Naive thymus-derived CD4-positive, alpha-beta T cell (primary cell): ENCODE measurements at regions not wholly inside any gene's neighbourhood (a gene's known extent, or its start where the extent isn't known, plus 50 kb on each side); places are given as distances from the start of the nearest gene placed in this dataset.
A peak's percentile ranks its signal among the peaks of the same experiment; 100 is the strongest.

Experiments used
- ATAC-seq: fragments of 150-1000 bp; cut with Tn5 transposase; 2 replicates; pipeline ENCODE4 v1.10.0; 2021; ENCODE audit warnings: mild to moderate bottlenecking, moderate library complexity
- CTCF ChIA-PET: fragments of 350-600 bp; sonication (Branson Sonifier 250); formaldehyde crosslinking; loops from one replicate; lab custom pipeline; 2021; ENCODE audit warnings: antibody characterized with exemption; lab: Charles Lee
- POLR2A ChIA-PET: fragments of 350-600 bp; sonication (Branson Sonifier 250); formaldehyde crosslinking; loops from one replicate; lab custom pipeline; 2021; ENCODE audit warnings: antibody characterized with exemption, inconsistent platforms; lab: Charles Lee
- DNase-seq, 9 donors: peaks; one replicate each; pipeline versions ENCODE4 v3.0.0 to v3.0.0-alpha.2; 2020 to 2022; ENCODE audit warnings: mixed read lengths in 1 of 9
- H3K27ac ChIP-seq: one replicate; pipeline ENCODE4 v1.7.0; 2013; ENCODE audit warnings: mild to moderate bottlenecking, low read depth, low read length, moderate library complexity
- H3K27me3 ChIP-seq, 2 donors: one replicate each; pipeline ENCODE4 v1.7.0; 2013; ENCODE audit warnings: low read length in 2 of 2, mild to moderate bottlenecking in 2 of 2, moderate library complexity in 2 of 2; ENCODE audit not compliant: control insufficient read depth in 2 of 2, insufficient read depth in 2 of 2
- H3K36me3 ChIP-seq, 3 experiments: 1 replicate in 2 of 3; 2 replicates in 1 of 3; pipeline ENCODE4 v1.7.0; 2013; ENCODE audit warnings: low read length in 3 of 3, mild to moderate bottlenecking in 3 of 3, moderate library complexity in 1 of 3; ENCODE audit not compliant: insufficient read depth in 3 of 3, control insufficient read depth in 2 of 3
- H3K4me1 ChIP-seq, 2 donors: one replicate each; pipeline ENCODE4 v1.7.0; 2013; ENCODE audit warnings: low read length in 2 of 2, mild to moderate bottlenecking in 2 of 2, moderate library complexity in 1 of 2; ENCODE audit not compliant: control insufficient read depth in 2 of 2, insufficient read depth in 2 of 2
- H3K4me3 ChIP-seq: 2 replicates; pipeline ENCODE4 v1.7.0; 2013; ENCODE audit warnings: mild to moderate bottlenecking, low read length
- H3K9me3 ChIP-seq, 3 experiments: 1 replicate in 2 of 3; 2 replicates in 1 of 3; pipeline ENCODE4 v1.7.0; 2013; ENCODE audit warnings: low read length in 3 of 3; ENCODE audit not compliant: control insufficient read depth in 2 of 3
- H3K27ac Mint-ChIP-seq, 9 donors: one replicate each; pipeline ENCODE4 v1.8.0; 2020 to 2022; ENCODE audit warnings: mixed read lengths in 9 of 9, mild to moderate bottlenecking in 8 of 9, moderate library complexity in 5 of 9, inconsistent platforms in 2 of 9
- H3K27me3 Mint-ChIP-seq, 5 donors: one replicate each; pipeline ENCODE4 v1.8.0; 2021 to 2022; ENCODE audit warnings: mixed read lengths in 5 of 5, mild to moderate bottlenecking in 1 of 5
- H3K36me3 Mint-ChIP-seq, 5 donors: one replicate each; pipeline ENCODE4 v1.8.0; 2020 to 2022; ENCODE audit warnings: mixed read lengths in 5 of 5, mild to moderate bottlenecking in 3 of 5, inconsistent platforms in 1 of 5
- H3K4me1 Mint-ChIP-seq, 7 donors: one replicate each; pipeline ENCODE4 v1.8.0; 2020 to 2022; ENCODE audit warnings: mixed read lengths in 7 of 7, mild to moderate bottlenecking in 3 of 7, inconsistent platforms in 1 of 7
- H3K4me3 Mint-ChIP-seq, 10 donors: one replicate each; pipeline ENCODE4 v1.8.0; 2020 to 2022; ENCODE audit warnings: mild to moderate bottlenecking in 10 of 10, mixed read lengths in 10 of 10, moderate library complexity in 6 of 10, inconsistent platforms in 2 of 10
- H3K9me3 Mint-ChIP-seq, 11 donors: one replicate each; pipeline ENCODE4 v1.8.0; 2020 to 2022; ENCODE audit warnings: mixed read lengths in 11 of 11, mild to moderate bottlenecking in 4 of 11, inconsistent platforms in 1 of 11, moderate library complexity in 1 of 11
- intact Hi-C, 2 donors: fragments of 100-400 bp; cut with micrococcal nuclease; formaldehyde crosslinking; loops; one replicate each; pipeline ENCODE4 v1.15.1; 2023

GRCh38 chr3:13145131-13145825, 72.0 kb upstream of the IQSEC1 start:
- Histone ChIP-seq H3K9me3 (no peaks in the 10 kb centered on the region), H3K27me3 (no peaks in the 10 kb centered on the region), H3K4me3 (no peak overlapping the region), H3K4me1 (peaks cover 0 to 3% of the 10 kb centered on the region in 2 donors), H3K27ac (no peak overlapping the region), H3K36me3 (no peaks in the 10 kb centered on the region)
- ChIA-PET POLR2A (no interaction called here), CTCF (no interaction called here)
- peaks cover 0 to 5% (median 0%) of the 10 kb centered on the region in 11 donors for H3K9me3 Mint-ChIP-seq
- peaks cover 0 to 3% (median 0%) of the 10 kb centered on the region in 5 donors for H3K36me3 Mint-ChIP-seq
- intact Hi-C loops = no loop called here
- peaks cover 5 to 12% (median 7%) of the 10 kb centered on the region in 7 donors for H3K4me1 Mint-ChIP-seq
- H3K27me3 Mint-ChIP-seq = peaks cover 0 to 15% (median 4%) of the 10 kb centered on the region in 5 donors
- DNase-seq = no peak
- no peak overlapping the region for H3K4me3 Mint-ChIP-seq
- no peak for ATAC-seq
- H3K27ac Mint-ChIP-seq = no peak overlapping the region

- DNase-seq (no peak), ATAC-seq (no peak)
- Histone ChIP-seq H3K4me3 (no peak overlapping the region), H3K36me3 (no peaks in the 10 kb centered on the region), H3K27me3 (no peaks in the 10 kb centered on the region), H3K4me1 (no peaks in the 10 kb centered on the region), H3K9me3 (no peaks in the 10 kb centered on the region), H3K27ac (no peak overlapping the region)
- peaks cover 0 to 5% (median 0%) of the 10 kb centered on the region in 11 donors for H3K9me3 Mint-ChIP-seq
- H3K27ac Mint-ChIP-seq = no peak overlapping the region
- ChIA-PET POLR2A (no interaction called here), CTCF (no interaction called here)
- intact Hi-C loops = no loop called here
- H3K36me3 Mint-ChIP-seq = no peaks in the 10 kb centered on the region
- H3K4me3 Mint-ChIP-seq = no peak overlapping the region
- H3K4me1 Mint-ChIP-seq = peaks cover 0 to 7% (median 0%) of the 10 kb centered on the region in 7 donors
- H3K27me3 Mint-ChIP-seq = peaks cover 0 to 21% (median 6%) of the 10 kb centered on the region in 5 donors
These were observed 71.2 kb upstream of the IQSEC1 start for GRCh38 chr3:13144163-13145023.

- peaks cover 0 to 5% (median 0%) of the 10 kb centered on the region in 11 donors for H3K9me3 Mint-ChIP-seq
- DNase-seq = no peak
- CTCF ChIA-PET = no interaction called here
These were observed 70.3 kb upstream of the IQSEC1 start for GRCh38 chr3:13143381-13144004.

GRCh38 chr3:13142552-13143380, 69.5 kb upstream of the IQSEC1 start:
- DNase-seq (no peak), ATAC-seq (no peak)
- Mint-ChIP-seq H3K27me3 (peaks cover 0 to 21% (median 6%) of the 10 kb centered on the region in 5 donors), H3K4me3 (no peak overlapping the region), H3K36me3 (no peaks in the 10 kb centered on the region), H3K27ac (no peak overlapping the region), H3K9me3 (peaks cover 0 to 5% (median 0%) of the 10 kb centered on the region in 11 donors), H3K4me1 (peaks cover 0 to 5% (median 0%) of the 10 kb centered on the region in 7 donors)
- no peak overlapping the region for H3K4me3 ChIP-seq
- no peaks in the 10 kb centered on the region for H3K9me3 ChIP-seq
- H3K27ac ChIP-seq = no peak overlapping the region
- no peaks in the 10 kb centered on the region for H3K27me3 ChIP-seq
- H3K4me1 ChIP-seq = no peaks in the 10 kb centered on the region
- POLR2A ChIA-PET = interaction anchor here (0.8 kb wide), 1 partner anchor 202 kb away, joined by 3 read pairs; no protein-coding TSS in a partner anchor
- CTCF ChIA-PET = no interaction called here
- no peaks in the 10 kb centered on the region for H3K36me3 ChIP-seq
- intact Hi-C loops = no loop called here

More at GRCh38 chr3:13143381-13144004, 70.3 kb upstream of the IQSEC1 start:
- intact Hi-C loops = no loop called here
- H3K4me1 ChIP-seq = no peaks in the 10 kb centered on the region
- ATAC-seq = no peak
- POLR2A ChIA-PET = interaction anchor here (0.8 kb wide), 1 partner anchor 203 kb away, joined by 3 read pairs; no protein-coding TSS in a partner anchor
- H3K4me1 Mint-ChIP-seq = peaks cover 0 to 5% (median 0%) of the 10 kb centered on the region in 7 donors
- H3K27me3 ChIP-seq = no peaks in the 10 kb centered on the region
- H3K27ac ChIP-seq = no peak overlapping the region
- H3K9me3 ChIP-seq = no peaks in the 10 kb centered on the region
- peaks cover 0 to 21% (median 6%) of the 10 kb centered on the region in 5 donors for H3K27me3 Mint-ChIP-seq
- no peak overlapping the region for H3K27ac Mint-ChIP-seq
- H3K36me3 Mint-ChIP-seq = no peaks in the 10 kb centered on the region
- H3K4me3 Mint-ChIP-seq = no peak overlapping the region
- no peak overlapping the region for H3K4me3 ChIP-seq
- no peaks in the 10 kb centered on the region for H3K36me3 ChIP-seq

- Mint-ChIP-seq H3K4me1 (peaks cover 0 to 5% (median 0%) of the 10 kb centered on the region in 7 donors), H3K27ac (no peak overlapping the region), H3K36me3 (no peaks in the 10 kb centered on the region), H3K9me3 (peaks cover 0 to 5% (median 0%) of the 10 kb centered on the region in 11 donors), H3K4me3 (no peak overlapping the region), H3K27me3 (peaks cover 0 to 21% (median 8%) of the 10 kb centered on the region in 5 donors)
- Histone ChIP-seq H3K36me3 (no peaks in the 10 kb centered on the region), H3K4me3 (no peak overlapping the region), H3K9me3 (no peaks in the 10 kb centered on the region), H3K27ac (no peak overlapping the region), H3K4me1 (no peaks in the 10 kb centered on the region), H3K27me3 (no peaks in the 10 kb centered on the region)
- intact Hi-C loops = no loop called here
- ChIA-PET POLR2A (no interaction called here), CTCF (no interaction called here)
- peak in 1 of 9 donors; percentile 17 for DNase-seq
- ATAC-seq = no peak
These were observed 68.8 kb upstream of the IQSEC1 start for GRCh38 chr3:13141991-13142412.

GRCh38 chr3:13141183-13141582, 68.0 kb upstream of the IQSEC1 start:
- Mint-ChIP-seq H3K9me3 (peaks cover 0 to 5% (median 0%) of the 10 kb centered on the region in 11 donors), H3K4me3 (no peak overlapping the region), H3K27ac (no peak overlapping the region), H3K27me3 (peaks cover 0 to 21% (median 8%) of the 10 kb centered on the region in 5 donors), H3K4me1 (peaks cover 0 to 5% (median 0%) of the 10 kb centered on the region in 7 donors), H3K36me3 (no peaks in the 10 kb centered on the region)
- H3K4me3 ChIP-seq = no peak overlapping the region
- ChIA-PET CTCF (no interaction called here), POLR2A (no interaction called here)
- no peaks in the 10 kb centered on the region for H3K9me3 ChIP-seq
- no peaks in the 10 kb centered on the region for H3K4me1 ChIP-seq
- ATAC-seq (no peak), DNase-seq (no peak)
- H3K27ac ChIP-seq = no peak overlapping the region
- no peaks in the 10 kb centered on the region for H3K36me3 ChIP-seq
- intact Hi-C loops = no loop called here
- no peaks in the 10 kb centered on the region for H3K27me3 ChIP-seq
